ENCODE measurements at regions not wholly inside any gene's neighbourhood (a gene's known extent, or its start where the extent isn't known, plus 50 kb on each side); places are given as distances from the start of the nearest gene placed in this dataset.

- Histone ChIP-seq H3K27me3 (ENCODE audit: low read depth) (no peaks in the 10 kb centered on the region), H3K9me3 (no peaks in the 10 kb centered on the region), H3K4me3 (no peak overlapping the region), H3K4me1 (peaks cover 16% of the 10 kb centered on the region), H3K27ac (peak overlapping the region; percentile 48), H3K36me3 (no peaks in the 10 kb centered on the region)
- intact Hi-C loops (cut with DNase I) = no loop called here
- TF ChIP-seq, protein P1, sequence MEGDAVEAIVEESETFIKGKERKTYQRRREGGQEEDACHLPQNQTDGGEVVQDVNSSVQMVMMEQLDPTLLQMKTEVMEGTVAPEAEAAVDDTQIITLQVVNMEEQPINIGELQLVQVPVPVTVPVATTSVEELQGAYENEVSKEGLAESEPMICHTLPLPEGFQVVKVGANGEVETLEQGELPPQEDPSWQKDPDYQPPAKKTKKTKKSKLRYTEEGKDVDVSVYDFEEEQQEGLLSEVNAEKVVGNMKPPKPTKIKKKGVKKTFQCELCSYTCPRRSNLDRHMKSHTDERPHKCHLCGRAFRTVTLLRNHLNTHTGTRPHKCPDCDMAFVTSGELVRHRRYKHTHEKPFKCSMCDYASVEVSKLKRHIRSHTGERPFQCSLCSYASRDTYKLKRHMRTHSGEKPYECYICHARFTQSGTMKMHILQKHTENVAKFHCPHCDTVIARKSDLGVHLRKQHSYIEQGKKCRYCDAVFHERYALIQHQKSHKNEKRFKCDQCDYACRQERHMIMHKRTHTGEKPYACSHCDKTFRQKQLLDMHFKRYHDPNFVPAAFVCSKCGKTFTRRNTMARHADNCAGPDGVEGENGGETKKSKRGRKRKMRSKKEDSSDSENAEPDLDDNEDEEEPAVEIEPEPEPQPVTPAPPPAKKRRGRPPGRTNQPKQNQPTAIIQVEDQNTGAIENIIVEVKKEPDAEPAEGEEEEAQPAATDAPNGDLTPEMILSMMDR (IDR thresholded peaks at IDR 0.05) = no peak
- ATAC-seq (peak; percentile 92 to 94), DNase-seq (peak; percentile 77)
These were observed 85.4 kb upstream of the PLXNC1 start for GRCh38 chr12:94062796-94063635.

DNA sequence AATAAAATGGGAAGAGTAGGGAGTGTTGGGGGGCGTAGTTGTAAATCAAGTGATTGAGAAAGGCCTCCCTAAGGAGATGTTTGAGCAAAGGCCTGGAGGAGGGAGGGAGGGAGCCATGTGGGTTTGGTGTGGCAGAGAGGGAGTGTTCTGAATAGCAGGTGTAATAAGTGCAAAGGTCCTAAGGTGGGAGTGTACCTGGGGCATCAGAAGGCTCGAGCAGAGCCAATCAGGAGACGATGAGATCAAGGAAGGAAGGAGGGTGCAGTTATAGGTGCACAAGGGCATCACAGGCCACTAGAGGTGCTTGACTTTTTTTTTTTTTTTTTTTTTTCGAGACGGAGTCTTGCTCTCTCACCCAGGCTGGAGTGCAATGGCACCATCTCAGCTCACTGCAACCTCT lies 77.9 kb upstream of the PLXNC1 start:
- intact Hi-C loops (cut with DNase I) = no loop called here

DNA sequence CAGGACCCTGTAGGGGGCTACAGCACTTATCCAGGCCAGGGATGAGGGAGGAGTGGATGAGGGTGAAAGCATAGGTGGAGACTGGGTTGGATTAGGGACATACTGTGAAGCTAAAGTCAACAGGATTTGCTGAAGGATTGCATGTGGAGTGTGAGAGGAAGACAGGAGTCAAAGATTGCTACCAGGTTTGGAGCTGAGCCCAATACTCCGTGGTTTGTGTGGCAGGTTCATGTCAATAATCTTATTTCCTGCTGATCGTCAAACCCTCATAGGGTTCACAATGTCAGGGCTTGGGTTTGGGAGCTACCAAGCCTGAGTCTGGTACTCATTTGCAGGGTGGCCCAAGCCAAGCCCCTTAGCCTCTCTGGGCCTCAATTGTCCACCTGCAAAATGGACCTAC lies 77.1 kb upstream of the PLXNC1 start:
- peaks cover 18% of the 10 kb centered on the region for H3K4me1 ChIP-seq
- TF ChIP-seq, protein P1 (IDR thresholded peaks at IDR 0.05) = no peak
- intact Hi-C loops (cut with DNase I) = no loop called here
- no peaks in the 10 kb centered on the region for H3K36me3 ChIP-seq
- H3K27ac ChIP-seq = no peak overlapping the region
- ATAC-seq = peak in 1 of 2 donors; percentile 25
- no peak for DNase-seq
- no peaks in the 10 kb centered on the region for H3K9me3 ChIP-seq
- H3K4me3 ChIP-seq = no peak overlapping the region
- H3K27me3 ChIP-seq (ENCODE audit: low read depth) = no peaks in the 10 kb centered on the region

More for the DNA sequence above, 77.9 kb upstream of the PLXNC1 start:
- H3K4me3 ChIP-seq = no peak overlapping the region
- no peak overlapping the region for H3K27ac ChIP-seq
- H3K4me1 ChIP-seq = peaks cover 14% of the 10 kb centered on the region
- ATAC-seq (no peak), DNase-seq (no peak)
- TF ChIP-seq, protein P1 (IDR thresholded peaks at IDR 0.05) = no peak
- H3K9me3 ChIP-seq = no peaks in the 10 kb centered on the region
- H3K27me3 ChIP-seq (ENCODE audit: low read depth) = no peaks in the 10 kb centered on the region
- no peaks in the 10 kb centered on the region for H3K36me3 ChIP-seq

DNA sequence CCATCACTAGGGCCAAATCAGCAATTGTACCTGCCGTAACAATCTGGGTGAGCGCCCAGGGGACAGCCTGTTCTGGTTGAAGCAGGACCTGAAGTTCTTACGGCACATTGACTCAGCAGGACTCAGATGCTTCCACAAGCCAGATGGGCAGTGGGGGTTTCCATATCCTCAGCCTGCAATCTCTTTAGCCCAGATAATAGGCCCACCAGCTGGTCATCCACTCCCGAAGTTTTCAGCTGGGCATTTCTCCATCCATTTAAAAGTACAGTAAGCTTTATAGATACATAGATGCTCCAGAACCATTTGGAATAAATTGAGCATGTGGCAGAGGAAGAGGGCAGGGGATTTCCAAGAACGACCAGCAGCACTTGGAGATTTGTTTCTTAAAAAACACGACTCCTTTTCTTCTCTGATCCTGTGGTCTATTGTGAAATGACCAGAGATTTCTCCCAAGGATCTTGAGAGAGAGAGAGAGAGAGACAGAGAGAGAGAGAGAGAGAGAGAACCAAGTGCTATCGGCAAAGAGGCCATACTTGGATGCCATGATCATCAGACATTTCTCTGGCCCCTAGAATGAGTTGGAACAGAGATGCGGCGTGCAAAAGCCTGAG lies 74.8 kb upstream of the PLXNC1 start:
- Histone ChIP-seq H3K36me3 (no peaks in the 10 kb centered on the region), H3K9me3 (no peaks in the 10 kb centered on the region), H3K4me3 (no peak overlapping the region), H3K27me3 (ENCODE audit: low read depth) (no peaks in the 10 kb centered on the region), H3K4me1 (peaks cover 18% of the 10 kb centered on the region), H3K27ac (no peak overlapping the region)
- intact Hi-C loops (cut with DNase I) = no loop called here
- DNase-seq = no peak
- ATAC-seq = peak in 1 of 2 donors; percentile 17
- TF ChIP-seq, protein P1 (IDR thresholded peaks at IDR 0.05) = no peak

DNA sequence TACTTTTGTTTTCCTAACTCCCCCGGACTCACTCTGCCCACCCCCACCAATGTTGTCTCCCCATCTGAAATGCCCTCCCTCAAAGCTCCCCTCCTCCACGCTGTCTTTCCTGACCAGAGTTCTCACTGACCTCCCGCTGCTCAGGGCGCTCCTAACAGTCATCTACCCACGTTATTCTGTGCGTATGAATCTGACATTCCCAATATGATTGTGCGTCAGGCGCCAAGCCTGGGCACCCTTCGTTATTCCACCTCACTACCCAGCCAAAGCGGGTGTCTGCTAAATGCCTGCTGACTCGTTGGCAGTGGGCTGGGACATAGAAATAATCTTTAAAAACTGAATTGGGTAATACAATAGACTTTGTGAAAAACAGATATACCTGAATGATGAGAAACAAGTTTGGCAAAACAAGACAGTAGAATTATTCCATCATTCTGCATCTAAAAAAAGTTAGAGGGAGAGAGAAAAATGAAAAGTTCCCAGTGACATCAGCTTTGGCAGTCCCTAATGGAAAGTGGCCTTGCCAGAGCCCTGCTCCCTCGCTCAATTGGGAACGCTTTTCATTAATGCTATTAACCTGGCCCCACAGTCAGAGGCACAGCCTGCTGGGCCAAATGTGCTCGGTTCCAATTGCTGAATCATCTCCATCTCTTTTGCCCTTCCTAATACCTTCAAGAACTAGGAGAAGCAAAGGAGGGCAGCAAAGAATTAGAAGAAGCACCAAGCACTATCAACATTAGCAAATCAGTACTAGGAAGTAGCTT lies 74.0 kb upstream of the PLXNC1 start:
- H3K27ac ChIP-seq = peak overlapping the region; percentile 57
- no peaks in the 10 kb centered on the region for H3K27me3 ChIP-seq (ENCODE audit: low read depth)
- peaks cover 18% of the 10 kb centered on the region for H3K4me1 ChIP-seq
- ATAC-seq = peak; percentile 28 to 34
- TF ChIP-seq, protein P1 (IDR thresholded peaks at IDR 0.05) = no peak
- H3K4me3 ChIP-seq = no peak overlapping the region
- intact Hi-C loops (cut with DNase I) = no loop called here
- H3K36me3 ChIP-seq = no peaks in the 10 kb centered on the region
- DNase-seq = no peak
- H3K9me3 ChIP-seq = no peaks in the 10 kb centered on the region
